SU-DHL-6 (cell line): ENCODE measurements at regions not wholly inside any gene's neighbourhood (a gene's known extent, or its start where the extent isn't known, plus 50 kb on each side); places are given as distances from the start of the nearest gene placed in this dataset.

Experiments
- H2AFZ ChIP-seq: fragments of 200-600 bp; sonication (generic); 2 replicates; pipeline ENCODE4 v1.6.1; 2014; ENCODE audit warnings: low read depth, mild to moderate bottlenecking, moderate library complexity, mixed read lengths, antibody characterized with exemption, low read length; ENCODE audit not compliant: severe bottlenecking
- H3F3A ChIP-seq: fragments of 200-600 bp; shearing (Covaris generic); 2 replicates; pipeline ENCODE4 v1.6.0; 2016; ENCODE audit warnings: antibody characterized with exemption, mild to moderate bottlenecking; ENCODE audit not compliant: insufficient read depth
- H3K27ac ChIP-seq: fragments of 200-600 bp; sonication (generic); 2 replicates; pipeline ENCODE4 v1.5.1; 2016; ENCODE audit warnings: low read depth, mild to moderate bottlenecking, low read length, moderate library complexity, mixed read lengths
- H3K27me3 ChIP-seq: fragments of 200-600 bp; sonication (generic), shearing (Covaris generic); 2 replicates; pipeline ENCODE4 v1.6.0; 2014; ENCODE audit warnings: mild to moderate bottlenecking, low read length
- H3K36me3 ChIP-seq: fragments of 200-600 bp; sonication (generic); 2 replicates; pipeline ENCODE4 v1.6.1; 2014; ENCODE audit warnings: mild to moderate bottlenecking, low read length, mixed read lengths
- H3K4me2 ChIP-seq: fragments of 300-600, 200-600 bp; shearing (Covaris generic), sonication (generic); 2 replicates; pipeline ENCODE4 v1.6.0; 2014; ENCODE audit warnings: low read length, low read depth, mild to moderate bottlenecking; ENCODE audit not compliant: poor library complexity, severe bottlenecking
- H3K4me3 ChIP-seq: fragments of 200-600 bp; sonication (generic); 2 replicates; pipeline ENCODE4 v1.5.1; 2014; ENCODE audit warnings: antibody characterized with exemption, low read length, mild to moderate bottlenecking, mixed read lengths; ENCODE audit not compliant: insufficient read depth, poor library complexity, severe bottlenecking
- H3K79me2 ChIP-seq: fragments of 200-600 bp; sonication (generic); 2 replicates; pipeline ENCODE4 v1.6.1; 2014; ENCODE audit warnings: mild to moderate bottlenecking, low read length, moderate library complexity; ENCODE audit not compliant: insufficient read depth
- H3K9ac ChIP-seq: fragments of 200-600 bp; sonication (generic); 2 replicates; pipeline ENCODE4 v1.7.0; 2014; ENCODE audit warnings: mild to moderate bottlenecking, low read length
- H3K9me2 ChIP-seq: fragments of 200-600 bp; sonication (generic); replicated peaks from 2 replicates; pipeline ENCODE4 v1.6.1; 2014; ENCODE audit warnings: low read length; ENCODE audit not compliant: insufficient read depth
- H3K9me3 ChIP-seq: fragments of 200-600 bp; sonication (generic); 2 replicates; pipeline ENCODE4 v1.6.1; 2014; ENCODE audit warnings: low read length, mixed read lengths; ENCODE audit not compliant: insufficient read depth
- H4K20me1 ChIP-seq: fragments of 200-600 bp; sonication (generic); 2 replicates; pipeline ENCODE4 v1.6.1; 2014; ENCODE audit warnings: low read depth, mild to moderate bottlenecking, antibody characterized with exemption, low read length, moderate library complexity, mixed read lengths
- CTCF ChIP-seq: fragments of 200-600 bp; sonication (generic); IDR thresholded peaks from one replicate; pipeline ENCODE4 v1.5.1; 2017; ENCODE audit warnings: antibody characterized with exemption, mild to moderate bottlenecking, low read length, moderate library complexity; ENCODE audit not compliant: insufficient read depth, poor library complexity, severe bottlenecking
- EZH2phosphoT487 ChIP-seq: fragments of 200-600 bp; sonication (generic), shearing (Covaris generic); conservative IDR thresholded peaks from 2 replicates; pipeline ENCODE4 v1.6.1; 2018; ENCODE audit warnings: mild to moderate bottlenecking, antibody characterized with exemption, low read length, moderate library complexity, mixed read lengths

DNA sequence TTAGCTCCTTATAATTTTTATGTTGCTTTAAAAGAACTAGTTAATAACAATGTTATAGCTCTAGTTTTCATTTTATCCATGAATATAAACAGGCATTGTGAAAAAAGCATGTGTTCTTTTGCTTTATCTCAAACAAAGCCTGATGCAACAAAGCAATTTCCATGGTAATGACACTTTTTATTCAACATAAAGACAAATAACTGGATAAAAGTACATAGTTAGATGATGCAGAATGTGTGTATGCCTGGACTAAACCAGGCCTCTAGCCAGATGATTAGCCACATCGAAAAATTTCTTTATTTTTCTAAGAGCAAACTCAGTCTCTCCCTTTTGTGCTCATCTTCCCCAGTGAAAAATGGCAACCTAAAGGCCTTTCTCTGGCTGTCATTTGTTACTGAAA, 125.6 kb upstream of the TARS1 start:
- H3K4me3 ChIP-seq, result no peak overlapping the region
- no peak overlapping the region for H3K4me2 ChIP-seq
- no peak overlapping the region for H2AFZ ChIP-seq
- no peak overlapping the region for H3K9ac ChIP-seq
- H3K36me3 ChIP-seq, result no peaks in the 10 kb centered on the region
- no peaks in the 10 kb centered on the region for H3K27me3 ChIP-seq
- no peaks in the 10 kb centered on the region for H3K9me3 ChIP-seq
- no peak for TF ChIP-seq EZH2phosphoT487
- TF ChIP-seq CTCF, result no peak
- H3K9me2 ChIP-seq, result no peaks in the 10 kb centered on the region
- H3K79me2 ChIP-seq, result no peaks in the 10 kb centered on the region
- no peaks in the 10 kb centered on the region for H4K20me1 ChIP-seq
- H3F3A ChIP-seq, result no peaks in the 10 kb centered on the region
- no peak overlapping the region for H3K27ac ChIP-seq

GRCh38 chr5:33316773-33317172, 124.0 kb upstream of the TARS1 start:
- Histone ChIP-seq H3K79me2 (no peaks in the 10 kb centered on the region), H3K36me3 (no peaks in the 10 kb centered on the region), H3K4me3 (no peak overlapping the region), H3K9me2 (no peaks in the 10 kb centered on the region), H3K27me3 (no peaks in the 10 kb centered on the region), H2AFZ (no peak overlapping the region), H3K9ac (no peak overlapping the region), H3F3A (no peaks in the 10 kb centered on the region), H3K9me3 (no peaks in the 10 kb centered on the region), H3K4me2 (no peak overlapping the region), H4K20me1 (no peaks in the 10 kb centered on the region), H3K27ac (no peak overlapping the region)
- TF ChIP-seq EZH2phosphoT487 (no peak), CTCF (no peak)

GRCh38 chr5:33317271-33317670, 123.5 kb upstream of the TARS1 start:
- Histone ChIP-seq H3K9me2 (no peaks in the 10 kb centered on the region), H3K79me2 (no peaks in the 10 kb centered on the region), H3K36me3 (no peaks in the 10 kb centered on the region), H3K27ac (no peak overlapping the region), H3K9me3 (no peaks in the 10 kb centered on the region), H3K4me2 (no peak overlapping the region), H3K27me3 (no peaks in the 10 kb centered on the region), H3K9ac (no peak overlapping the region), H3K4me3 (no peak overlapping the region), H3F3A (no peaks in the 10 kb centered on the region), H4K20me1 (no peaks in the 10 kb centered on the region), H2AFZ (no peak overlapping the region)
- no peak for TF ChIP-seq EZH2phosphoT487
- no peak for TF ChIP-seq CTCF

DNA sequence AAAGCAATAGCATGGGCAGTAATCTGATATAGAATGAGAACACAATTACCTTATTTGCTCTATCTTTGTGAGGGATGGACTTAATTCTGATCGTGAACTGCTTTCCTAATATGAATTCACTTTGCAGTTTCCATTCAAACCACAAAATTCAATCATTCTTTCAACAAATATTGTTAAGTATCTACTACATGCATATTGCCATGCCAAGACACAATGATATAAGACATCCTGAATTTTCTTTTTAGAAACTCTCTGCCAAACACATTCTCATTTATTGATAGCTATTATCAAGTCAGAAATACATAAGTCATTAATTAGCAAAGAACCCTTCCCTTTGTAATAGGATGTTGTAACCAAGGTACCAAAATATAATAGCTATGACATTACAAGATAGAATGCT, 121.6 kb upstream of the TARS1 start:
- Histone ChIP-seq H3K27me3 (no peaks in the 10 kb centered on the region), H3K4me3 (no peak overlapping the region), H2AFZ (no peak overlapping the region), H3K36me3 (no peaks in the 10 kb centered on the region), H3F3A (no peaks in the 10 kb centered on the region), H3K9me3 (no peaks in the 10 kb centered on the region), H3K9me2 (no peaks in the 10 kb centered on the region), H3K27ac (no peak overlapping the region), H3K79me2 (no peaks in the 10 kb centered on the region), H3K9ac (no peak overlapping the region), H4K20me1 (no peaks in the 10 kb centered on the region), H3K4me2 (no peak overlapping the region)
- TF ChIP-seq EZH2phosphoT487 (no peak), CTCF (no peak)
